CD14-positive monocyte (primary cell): ENCODE measurements at regions not wholly inside any gene's neighbourhood (a gene's known extent, or its start where the extent isn't known, plus 50 kb on each side); places are given as distances from the start of the nearest gene placed in this dataset.

Experiments used
- DNase-seq, 3 donors: peaks; one replicate each; pipeline ENCODE4 v3.0.0-alpha.2; 2011 to 2022
- H2AFZ ChIP-seq: 2 replicates; pipeline ENCODE4 v1.6.0; 2012; ENCODE audit warnings: mild to moderate bottlenecking, low read depth, low read length, inconsistent platforms; ENCODE audit not compliant: insufficient read depth, poor library complexity, severe bottlenecking
- H3K27ac ChIP-seq, 2 donors: 1 replicate in 1 of 2; 2 replicates in 1 of 2; pipeline ENCODE4 v1.5.1; 2012 to 2013; ENCODE audit warnings: low read length in 2 of 2, control low read depth in 1 of 2, inconsistent platforms in 1 of 2, low read depth in 1 of 2, mild to moderate bottlenecking in 1 of 2
- H3K27me3 ChIP-seq, 2 donors: one replicate each; pipeline versions ENCODE4 v1.6.0 to v1.6.1; 2011 to 2013; ENCODE audit warnings: low read length in 2 of 2; ENCODE audit not compliant: control insufficient read depth in 2 of 2, insufficient read depth in 2 of 2
- H3K36me3 ChIP-seq, 2 donors: replicated peaks in 1 of 2; 1 replicate in 1 of 2; 2 replicates in 1 of 2; pipeline versions ENCODE4 v1.5.1 to v1.6.1; 2012 to 2013; ENCODE audit warnings: low read length in 2 of 2, control low read depth in 1 of 2, inconsistent platforms in 1 of 2, mild to moderate bottlenecking in 1 of 2; ENCODE audit not compliant: insufficient read depth in 2 of 2, control insufficient read depth in 1 of 2
- H3K4me1 ChIP-seq, 2 donors: 1 replicate in 1 of 2; 2 replicates in 1 of 2; pipeline versions ENCODE4 v1.5.1 to v1.6.1; 2012 to 2013; ENCODE audit warnings: low read length in 2 of 2, control low read depth in 1 of 2, inconsistent platforms in 1 of 2, mild to moderate bottlenecking in 1 of 2, moderate library complexity in 1 of 2; ENCODE audit not compliant: insufficient read depth in 2 of 2, control insufficient read depth in 1 of 2
- H3K4me2 ChIP-seq: replicated peaks from 2 replicates; pipeline ENCODE3; 2012; ENCODE audit warnings: low read length, moderate library complexity, mild to moderate bottlenecking; ENCODE audit not compliant: poor library complexity, severe bottlenecking; ENCODE audit errors: extremely low read depth
- H3K4me3 ChIP-seq, 3 experiments: fragments of 200-600 bp in 1 of 3; sonication (generic) in 1 of 3; replicated peaks in 1 of 3; 1 replicate in 2 of 3; 2 replicates in 1 of 3; pipeline ENCODE4 v1.5.1; 2011 to 2013; ENCODE audit warnings: low read length in 3 of 3, mild to moderate bottlenecking in 3 of 3, control low read depth in 2 of 3, low read depth in 2 of 3, inconsistent platforms in 1 of 3, moderate library complexity in 1 of 3
- H3K79me2 ChIP-seq: 2 replicates; pipeline ENCODE4 v1.6.0; 2012; ENCODE audit warnings: mild to moderate bottlenecking, control low read depth, inconsistent platforms, low read length, moderate library complexity; ENCODE audit not compliant: insufficient read depth
- H3K9ac ChIP-seq: 2 replicates; pipeline ENCODE4 v1.6.0; 2017; ENCODE audit warnings: low read length, mild to moderate bottlenecking; ENCODE audit not compliant: insufficient read depth, poor library complexity, severe bottlenecking
- H3K9me3 ChIP-seq, 2 donors: replicated peaks in 1 of 2; 1 replicate in 1 of 2; 2 replicates in 1 of 2; pipeline versions ENCODE4 v1.5.1 to v1.6.1; 2012 to 2013; ENCODE audit warnings: low read length in 2 of 2, control low read depth in 1 of 2; ENCODE audit not compliant: control insufficient read depth in 1 of 2, insufficient read depth in 1 of 2
- H4K20me1 ChIP-seq: 2 replicates; pipeline ENCODE4 v1.6.0; 2012; ENCODE audit warnings: mild to moderate bottlenecking, low read length, control low read depth, moderate library complexity; ENCODE audit not compliant: insufficient read depth
- H3K27ac Mint-ChIP-seq, 7 donors: one replicate each; pipeline ENCODE4 v1.8.0; 2020; ENCODE audit warnings: mild to moderate bottlenecking in 7 of 7, mixed read lengths in 7 of 7, moderate library complexity in 6 of 7, inconsistent platforms in 2 of 7
- H3K27me3 Mint-ChIP-seq, 3 donors: one replicate each; pipeline ENCODE4 v1.8.0; 2021 to 2022; ENCODE audit warnings: low read depth in 3 of 3, mild to moderate bottlenecking in 3 of 3, mixed read lengths in 3 of 3, moderate library complexity in 3 of 3, inconsistent platforms in 1 of 3
- H3K36me3 Mint-ChIP-seq, 2 donors: one replicate each; pipeline ENCODE4 v1.8.0; 2020; ENCODE audit warnings: mixed read lengths in 2 of 2, inconsistent platforms in 1 of 2, mild to moderate bottlenecking in 1 of 2
- H3K4me1 Mint-ChIP-seq: one replicate; pipeline ENCODE4 v1.8.0; 2020; ENCODE audit warnings: mild to moderate bottlenecking, mixed read lengths
- H3K4me3 Mint-ChIP-seq, 2 donors: one replicate each; pipeline ENCODE4 v1.8.0; 2020; ENCODE audit warnings: mild to moderate bottlenecking in 2 of 2, mixed read lengths in 2 of 2, moderate library complexity in 1 of 2
- H3K9me3 Mint-ChIP-seq, 7 donors: one replicate each; pipeline ENCODE4 v1.8.0; 2020 to 2022; ENCODE audit warnings: mixed read lengths in 7 of 7, mild to moderate bottlenecking in 6 of 7, moderate library complexity in 6 of 7, inconsistent platforms in 2 of 7
- WGBS: methylation state at CpG from one replicate; pipeline ENCODE4 v1.1.5; 2013; ENCODE audit warnings: missing lambda C conversion rate; ENCODE audit not compliant: insufficient coverage; 5-methylcytosine and 5-hydroxymethylcytosine counted together
- intact Hi-C, 2 donors: fragments of 100-400 bp; cut with micrococcal nuclease; formaldehyde crosslinking; loops; one replicate each; pipeline versions ENCODE4 v1.15.0 to v1.15.1; 2023
- TF ChIP-seq, protein P1 (sequence below): fragments of 200-600 bp; IDR thresholded peaks from one replicate; pipeline ENCODE4 v1.8.0; 2022; ENCODE audit warnings: antibody characterized with exemption, mild to moderate bottlenecking

DNA sequence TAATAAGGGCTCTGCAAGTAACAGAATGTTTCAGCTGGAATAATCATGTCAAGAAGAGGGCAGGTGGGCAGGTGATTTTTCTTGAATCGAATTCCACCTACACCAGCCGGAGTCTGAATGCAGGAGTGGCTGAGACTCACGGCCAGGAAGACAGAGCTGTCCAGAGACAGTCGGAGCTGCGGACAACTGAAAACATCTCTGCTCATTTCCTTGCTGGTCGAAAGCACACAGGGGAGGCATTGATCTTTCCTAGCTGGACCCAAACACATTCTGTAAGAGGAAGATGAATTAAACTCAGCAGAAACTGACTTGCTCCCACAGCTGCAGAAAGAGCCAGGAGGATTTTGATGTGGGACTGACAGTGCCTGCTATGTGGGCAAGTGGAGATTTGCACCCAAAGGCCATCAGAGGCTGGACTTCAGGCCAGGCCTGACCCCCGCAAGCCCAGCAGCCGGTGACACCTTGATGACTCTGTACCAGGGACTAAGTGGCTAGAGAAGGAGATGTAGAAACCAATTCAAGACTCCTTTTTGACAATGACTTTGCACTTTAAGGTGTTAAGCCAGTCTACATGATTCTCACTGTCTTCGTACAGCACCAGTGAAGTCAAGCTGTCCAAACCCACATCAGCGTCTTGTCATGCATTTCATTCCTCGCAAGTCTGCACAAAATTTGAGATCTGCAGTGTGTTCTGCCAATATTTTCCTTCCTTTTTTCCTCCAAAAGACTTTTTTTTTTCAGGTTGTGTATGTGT is 169.4 kb downstream of the TEX36 start:
- H3K9me3 Mint-ChIP-seq, result peaks cover 0 to 11% (median 5%) of the 10 kb centered on the region in 7 donors
- Histone ChIP-seq H4K20me1 (no peaks in the 10 kb centered on the region), H3K79me2 (no peaks in the 10 kb centered on the region), H3K36me3 (no peaks in the 10 kb centered on the region), H3K27me3 (no peaks in the 10 kb centered on the region), H3K4me2 (no peak overlapping the region), H3K9ac (no peak overlapping the region), H3K27ac (no peak overlapping the region), H3K4me1 (no peaks in the 10 kb centered on the region), H2AFZ (no peak overlapping the region), H3K4me3 (no peak overlapping the region), H3K9me3 (peaks cover 0 to 4% of the 10 kb centered on the region in 2 donors)
- H3K27ac Mint-ChIP-seq, result no peak overlapping the region
- no peaks in the 10 kb centered on the region for H3K36me3 Mint-ChIP-seq
- H3K4me1 Mint-ChIP-seq, result no peaks in the 10 kb centered on the region
- WGBS, result 95% methylated on average over 9 of the region's 11 CpGs
- no peak for DNase-seq
- no peak overlapping the region for H3K4me3 Mint-ChIP-seq
- TF ChIP-seq, protein P1, sequence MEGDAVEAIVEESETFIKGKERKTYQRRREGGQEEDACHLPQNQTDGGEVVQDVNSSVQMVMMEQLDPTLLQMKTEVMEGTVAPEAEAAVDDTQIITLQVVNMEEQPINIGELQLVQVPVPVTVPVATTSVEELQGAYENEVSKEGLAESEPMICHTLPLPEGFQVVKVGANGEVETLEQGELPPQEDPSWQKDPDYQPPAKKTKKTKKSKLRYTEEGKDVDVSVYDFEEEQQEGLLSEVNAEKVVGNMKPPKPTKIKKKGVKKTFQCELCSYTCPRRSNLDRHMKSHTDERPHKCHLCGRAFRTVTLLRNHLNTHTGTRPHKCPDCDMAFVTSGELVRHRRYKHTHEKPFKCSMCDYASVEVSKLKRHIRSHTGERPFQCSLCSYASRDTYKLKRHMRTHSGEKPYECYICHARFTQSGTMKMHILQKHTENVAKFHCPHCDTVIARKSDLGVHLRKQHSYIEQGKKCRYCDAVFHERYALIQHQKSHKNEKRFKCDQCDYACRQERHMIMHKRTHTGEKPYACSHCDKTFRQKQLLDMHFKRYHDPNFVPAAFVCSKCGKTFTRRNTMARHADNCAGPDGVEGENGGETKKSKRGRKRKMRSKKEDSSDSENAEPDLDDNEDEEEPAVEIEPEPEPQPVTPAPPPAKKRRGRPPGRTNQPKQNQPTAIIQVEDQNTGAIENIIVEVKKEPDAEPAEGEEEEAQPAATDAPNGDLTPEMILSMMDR, result no peak
- intact Hi-C loops, result no loop called here
- H3K27me3 Mint-ChIP-seq, result peaks cover 0 to 2% (median 0%) of the 10 kb centered on the region in 3 donors

DNA sequence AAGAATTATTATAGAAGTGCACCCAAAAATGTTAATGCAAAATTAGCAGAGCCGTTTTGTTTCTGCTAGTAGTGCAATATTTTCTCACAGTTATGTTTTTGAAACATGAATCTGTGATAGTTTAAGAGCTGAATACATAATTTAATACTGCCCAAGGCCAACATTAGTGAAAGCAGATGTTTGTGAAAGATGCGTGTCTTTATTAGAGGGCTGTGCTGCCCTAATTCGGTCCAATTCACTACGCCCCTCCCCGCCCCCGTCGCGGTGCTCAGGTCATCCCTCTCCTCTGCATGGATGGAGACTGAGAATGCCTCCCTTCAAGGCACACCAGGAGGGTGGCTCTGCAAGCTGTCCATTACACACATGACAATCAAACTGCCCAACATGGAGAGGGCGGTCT is 172.0 kb downstream of the TEX36 start:
- Histone ChIP-seq H3K27ac (no peak overlapping the region), H2AFZ (no peak overlapping the region), H3K9me3 (no peaks in the 10 kb centered on the region), H3K79me2 (no peaks in the 10 kb centered on the region), H3K4me2 (no peak overlapping the region), H3K36me3 (no peaks in the 10 kb centered on the region), H3K4me3 (no peak overlapping the region), H3K9ac (no peak overlapping the region), H3K4me1 (no peaks in the 10 kb centered on the region), H3K27me3 (no peaks in the 10 kb centered on the region), H4K20me1 (no peaks in the 10 kb centered on the region)
- WGBS, result no CpG with 5 or more reads among the region's 9 CpGs
- H3K27ac Mint-ChIP-seq, result no peak overlapping the region
- peaks cover 0 to 2% (median 0%) of the 10 kb centered on the region in 3 donors for H3K27me3 Mint-ChIP-seq
- H3K4me1 Mint-ChIP-seq, result no peaks in the 10 kb centered on the region
- intact Hi-C loops, result loop anchor here in 1 of 2 donors (1.0 kb wide), 1 partner anchor 9 kb away; no protein-coding TSS in a partner anchor
- no peak overlapping the region for H3K4me3 Mint-ChIP-seq
- H3K36me3 Mint-ChIP-seq, result no peaks in the 10 kb centered on the region
- TF ChIP-seq, protein P1, result no peak
- peaks cover 0 to 6% (median 2%) of the 10 kb centered on the region in 7 donors for H3K9me3 Mint-ChIP-seq
- no peak for DNase-seq
